ENCODE measurements at regions not wholly inside any gene's neighbourhood (a gene's known extent, or its start where the extent isn't known, plus 50 kb on each side); places are given as distances from the start of the nearest gene placed in this dataset.

GRCh38 chr6:113647143-113647889, 209.8 kb upstream of the MARCKS start:
- H3K27ac ChIP-seq (ENCODE audit: low read depth, low read length), result no peak overlapping the region
- 83 to 89% (median 87%) methylated on average over 4 of the region's 4 CpGs for WGBS, 3 donors

- 39 to 94% (median 88%) methylated on average over 1 of the region's 1 CpG for WGBS, 3 donors
- H3K27ac ChIP-seq (ENCODE audit: low read depth, low read length), result no peak overlapping the region
Measured at GRCh38 chr6:113648698-113649097, 208.4 kb upstream of the MARCKS start.

- no peak overlapping the region for H3K27ac ChIP-seq (ENCODE audit: low read depth, low read length)
Measured at GRCh38 chr6:113649276-113649675, 207.9 kb upstream of the MARCKS start.

GRCh38 chr6:113649880-113650609, 207.1 kb upstream of the MARCKS start:
- WGBS, 3 donors, result 67 to 83% (median 78%) methylated on average over 6 of the region's 6 CpGs
- no peak overlapping the region for H3K27ac ChIP-seq (ENCODE audit: low read depth, low read length)

More at GRCh38 chr6:113649276-113649675, 207.9 kb upstream of the MARCKS start:
- 32 to 36% (median 33%) methylated on average over 6 of the region's 6 CpGs for WGBS, 3 donors

- 84 to 97% (median 93%) methylated on average over 8 of the region's 8 CpGs for WGBS, 3 donors
- no peak overlapping the region for H3K27ac ChIP-seq (ENCODE audit: low read depth, low read length)
Measured at GRCh38 chr6:113650610-113650979, 206.6 kb upstream of the MARCKS start.

GRCh38 chr6:113651120-113651519, 206.0 kb upstream of the MARCKS start:
- H3K27ac ChIP-seq (ENCODE audit: low read depth, low read length), result no peak overlapping the region
- 50 to 69% (median 51%) methylated on average over 4 of the region's 4 CpGs for WGBS, 3 donors

- WGBS, 3 donors, result 44 to 48% (median 46%) methylated on average over 1 of the region's 1 CpG
Measured at GRCh38 chr6:113651920-113652319, 205.2 kb upstream of the MARCKS start.

GRCh38 chr6:113653275-113653674, 203.9 kb upstream of the MARCKS start:
- H3K27ac ChIP-seq (ENCODE audit: low read depth, low read length), result no peak overlapping the region
- 94 to 98% (median 97%) methylated on average over 3 of the region's 3 CpGs for WGBS, 3 donors

More at GRCh38 chr6:113651920-113652319, 205.2 kb upstream of the MARCKS start:
- H3K27ac ChIP-seq (ENCODE audit: low read depth, low read length), result no peak overlapping the region

GRCh38 chr6:113654396-113654795, 202.7 kb upstream of the MARCKS start:
- no peak overlapping the region for H3K27ac ChIP-seq (ENCODE audit: low read depth, low read length)

GRCh38 chr6:113655761-113656160, 201.4 kb upstream of the MARCKS start:
- 94 to 96% (median 95%) methylated on average over 3 of the region's 3 CpGs for WGBS, 3 donors
- no peak overlapping the region for H3K27ac ChIP-seq (ENCODE audit: low read depth, low read length)

GRCh38 chr6:113659762-113660404, 197.3 kb upstream of the MARCKS start:
- no peak overlapping the region for H3K27ac ChIP-seq (ENCODE audit: low read depth, low read length)
- 94 to 98% (median 95%) methylated on average over 4 of the region's 4 CpGs for WGBS, 3 donors

- WGBS, 3 donors, result 74 to 94% (median 77%) methylated on average over 2 of the region's 2 CpGs
- no peak overlapping the region for H3K27ac ChIP-seq (ENCODE audit: low read depth, low read length)
Measured at GRCh38 chr6:113660819-113661218, 196.3 kb upstream of the MARCKS start.

- 48 to 91% (median 52%) methylated on average over 3 of the region's 3 CpGs for WGBS, 3 donors
- no peak overlapping the region for H3K27ac ChIP-seq (ENCODE audit: low read depth, low read length)
Measured at GRCh38 chr6:113662093-113662665, 195.0 kb upstream of the MARCKS start.

GRCh38 chr6:113662688-113663333, 194.3 kb upstream of the MARCKS start:
- no peak overlapping the region for H3K27ac ChIP-seq (ENCODE audit: low read depth, low read length)
- WGBS, 3 donors, result 39 to 56% (median 52%) methylated on average over 2 of the region's 2 CpGs

GRCh38 chr6:113664909-113665308, 192.2 kb upstream of the MARCKS start:
- no peak overlapping the region for H3K27ac ChIP-seq (ENCODE audit: low read depth, low read length)
- WGBS, 3 donors, result 96 to 99% (median 97%) methylated on average over 2 of the region's 2 CpGs

- no peak overlapping the region for H3K27ac ChIP-seq (ENCODE audit: low read depth, low read length)
- 35 to 57% (median 56%) methylated on average over 1 of the region's 1 CpG for WGBS, 3 donors
Measured at GRCh38 chr6:113668641-113669408, 188.3 kb upstream of the MARCKS start.

GRCh38 chr6:113669606-113670005, 187.5 kb upstream of the MARCKS start:
- no peak overlapping the region for H3K27ac ChIP-seq (ENCODE audit: low read depth, low read length)
- 64 to 72% (median 70%) methylated on average over 2 of the region's 2 CpGs for WGBS, 3 donors

- no peak overlapping the region for H3K27ac ChIP-seq (ENCODE audit: low read depth, low read length)
- WGBS, 3 donors, result 17 to 42% (median 20%) methylated on average over 1 of the region's 1 CpG
Measured at GRCh38 chr6:113671421-113671820, 185.7 kb upstream of the MARCKS start.

Data from adipose tissue (tissue), 3 donors.